ENCODE measurements at regions not wholly inside any gene's neighbourhood (a gene's known extent, or its start where the extent isn't known, plus 50 kb on each side); places are given as distances from the start of the nearest gene placed in this dataset.

- DNase-seq, result no peak
These were observed 94.3 kb upstream of the IRS2 start for GRCh38 chr13:109880371-109881346.

GRCh38 chr13:109879338-109879737, 93.0 kb upstream of the IRS2 start:
- no peak for DNase-seq

- DNase-seq, result no peak
These were observed 91.4 kb upstream of the IRS2 start for GRCh38 chr13:109877809-109878208.

- DNase-seq, result no peak
These were observed 89.4 kb upstream of the IRS2 start for GRCh38 chr13:109875746-109876145.

GRCh38 chr13:109874484-109875454, 88.4 kb upstream of the IRS2 start:
- no peak for DNase-seq

GRCh38 chr13:109873351-109874123, 87.2 kb upstream of the IRS2 start:
- DNase-seq, result no peak

- DNase-seq, result no peak
These were observed 86.5 kb upstream of the IRS2 start for GRCh38 chr13:109872864-109873263.

- no peak for DNase-seq
These were observed 84.5 kb upstream of the IRS2 start for GRCh38 chr13:109870696-109871370.

GRCh38 chr13:109870274-109870673, 83.9 kb upstream of the IRS2 start:
- DNase-seq, result no peak

GRCh38 chr13:109869312-109870237, 83.2 kb upstream of the IRS2 start:
- DNase-seq, result no peak

- no peak for DNase-seq
These were observed 82.4 kb upstream of the IRS2 start for GRCh38 chr13:109868578-109869311.

- no peak for DNase-seq
These were observed 81.4 kb upstream of the IRS2 start for GRCh38 chr13:109867766-109868165.

GRCh38 chr13:109862627-109863026, 76.2 kb upstream of the IRS2 start:
- no peak for DNase-seq

GRCh38 chr13:109859898-109860297, 73.5 kb upstream of the IRS2 start:
- DNase-seq, result no peak

GRCh38 chr13:109859216-109859835, 72.9 kb upstream of the IRS2 start:
- no peak for DNase-seq

GRCh38 chr13:109858319-109858718, 71.9 kb upstream of the IRS2 start:
- DNase-seq, result no peak

- DNase-seq, result no peak
These were observed 71.4 kb upstream of the IRS2 start for GRCh38 chr13:109857803-109858202.

- DNase-seq, result no peak
These were observed 70.9 kb upstream of the IRS2 start for GRCh38 chr13:109857325-109857724.

GRCh38 chr13:109856350-109856749, 70.0 kb upstream of the IRS2 start:
- no peak for DNase-seq

GRCh38 chr13:109853153-109853552, 66.8 kb upstream of the IRS2 start:
- DNase-seq, result no peak

Data from T1000 (cell line).